ENCODE measurements at regions not wholly inside any gene's neighbourhood (a gene's known extent, or its start where the extent isn't known, plus 50 kb on each side); places are given as distances from the start of the nearest gene placed in this dataset.

DNA sequence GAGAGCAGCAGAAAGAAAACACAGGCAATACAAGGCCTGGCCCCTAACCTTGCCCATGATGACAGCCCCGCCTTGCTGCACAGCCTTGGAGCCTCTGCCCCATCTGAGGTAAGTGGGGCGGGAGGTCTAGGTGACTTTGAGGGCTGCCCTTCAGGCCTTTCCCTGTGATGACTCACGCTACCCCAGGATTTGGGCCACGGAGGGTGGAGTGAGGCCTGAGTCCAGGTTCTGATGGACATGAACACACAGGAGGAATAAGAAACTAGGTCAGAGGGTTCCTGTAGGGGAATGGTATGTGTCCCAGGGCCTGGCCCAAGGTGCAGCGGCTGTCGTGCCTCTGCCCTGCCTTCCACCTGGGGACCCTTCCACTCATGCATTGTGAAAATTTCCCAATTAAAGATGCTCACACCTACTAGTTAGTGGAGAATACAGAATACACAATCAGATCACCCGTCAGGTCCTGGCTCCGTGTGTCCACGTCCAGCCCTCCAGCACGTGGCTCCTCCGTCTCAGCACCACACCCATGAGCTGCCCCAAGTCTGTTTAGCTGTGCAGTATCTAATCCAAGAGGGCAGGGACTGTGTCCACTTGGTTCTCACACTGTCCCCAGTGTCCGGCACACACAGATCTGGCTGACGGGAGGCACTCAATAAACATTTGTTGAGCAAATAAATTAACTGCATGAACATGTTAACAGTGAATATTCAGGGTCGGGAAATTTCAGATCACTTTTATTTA lies 111.0 kb downstream of the CHST1 start:
- DNase-seq (ENCODE audit: low spot score) = no peak

DNA sequence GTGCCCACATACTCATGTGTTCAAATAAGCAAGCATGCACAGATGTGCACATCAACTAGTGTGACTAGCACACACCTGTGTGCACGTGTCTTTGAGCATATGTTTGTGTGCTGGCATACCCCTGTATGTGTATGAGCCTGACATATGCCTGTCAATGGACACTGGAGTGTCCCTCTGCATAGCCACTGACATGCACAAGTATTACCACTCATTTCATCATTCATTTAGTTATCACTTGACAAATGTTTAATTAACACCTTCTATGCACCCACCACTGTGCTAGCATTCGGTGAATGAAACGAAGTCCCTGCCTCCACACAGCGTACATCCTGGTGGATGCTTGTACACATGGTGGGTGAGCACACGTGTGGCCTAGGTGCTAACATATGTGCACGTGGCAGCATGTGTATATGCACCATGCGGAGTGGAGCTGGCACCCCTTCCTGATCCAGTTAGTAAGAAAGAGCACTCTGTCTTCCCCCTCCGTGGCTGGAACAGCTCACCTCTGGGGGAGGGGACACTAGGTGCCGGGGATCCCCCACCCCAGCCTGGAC lies 112.0 kb downstream of the CHST1 start:
- DNase-seq (ENCODE audit: low spot score) = no peak

- no peak for DNase-seq (ENCODE audit: low spot score)
Observed at GRCh38 chr11:45551191-45551713, 114.2 kb downstream of the CHST1 start.

GRCh38 chr11:45549257-45549656 lies 116.2 kb downstream of the CHST1 start:
- DNase-seq (ENCODE audit: low spot score) = no peak

- DNase-seq (ENCODE audit: low spot score) = no peak
Observed at GRCh38 chr11:45546366-45546765, 119.1 kb downstream of the CHST1 start.

- no peak for DNase-seq (ENCODE audit: low spot score)
Observed at GRCh38 chr11:45544826-45545225, 120.6 kb downstream of the CHST1 start.

GRCh38 chr11:45543808-45544422 lies 121.5 kb downstream of the CHST1 start:
- peak; percentile 15 for DNase-seq (ENCODE audit: low spot score)

- no peak for DNase-seq (ENCODE audit: low spot score)
Observed at GRCh38 chr11:45543081-45543480, 122.3 kb downstream of the CHST1 start.

GRCh38 chr11:45541693-45542434 lies 123.6 kb downstream of the CHST1 start:
- DNase-seq (ENCODE audit: low spot score) = no peak

- DNase-seq (ENCODE audit: low spot score) = no peak
Observed at GRCh38 chr11:45538939-45539338, 126.5 kb downstream of the CHST1 start.

GRCh38 chr11:45538363-45538762 lies 127.1 kb downstream of the CHST1 start:
- no peak for DNase-seq (ENCODE audit: low spot score)

- DNase-seq (ENCODE audit: low spot score) = no peak
Observed at GRCh38 chr11:45537614-45538013, 127.8 kb downstream of the CHST1 start.

- DNase-seq (ENCODE audit: low spot score) = no peak
Observed at GRCh38 chr11:45535033-45535432, 130.4 kb downstream of the CHST1 start.

GRCh38 chr11:45534132-45534531 lies 131.3 kb downstream of the CHST1 start:
- DNase-seq (ENCODE audit: low spot score) = no peak

DNA sequence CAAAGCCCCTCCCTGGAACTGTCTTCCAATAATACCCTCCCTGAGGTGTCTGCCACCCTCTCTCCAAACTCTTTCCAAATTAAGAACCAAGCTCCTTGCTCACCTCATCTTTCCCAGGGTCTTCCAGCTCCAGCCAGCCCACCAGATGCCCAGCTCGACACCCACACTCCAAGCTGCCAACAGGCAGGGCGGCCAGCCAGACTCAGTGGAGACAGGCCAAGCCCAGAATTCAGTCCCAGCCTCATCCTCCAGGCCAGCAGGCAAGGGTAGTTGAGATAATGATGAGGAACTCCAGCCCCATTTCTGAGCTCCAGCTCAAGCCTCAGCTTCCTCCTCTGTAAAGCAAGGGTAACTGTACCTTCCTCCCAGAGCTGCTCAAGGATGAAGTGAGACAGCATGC lies 132.9 kb downstream of the CHST1 start:
- no peak for DNase-seq (ENCODE audit: low spot score)

GRCh38 chr11:45530776-45531175 lies 134.6 kb downstream of the CHST1 start:
- DNase-seq (ENCODE audit: low spot score) = no peak

DNA sequence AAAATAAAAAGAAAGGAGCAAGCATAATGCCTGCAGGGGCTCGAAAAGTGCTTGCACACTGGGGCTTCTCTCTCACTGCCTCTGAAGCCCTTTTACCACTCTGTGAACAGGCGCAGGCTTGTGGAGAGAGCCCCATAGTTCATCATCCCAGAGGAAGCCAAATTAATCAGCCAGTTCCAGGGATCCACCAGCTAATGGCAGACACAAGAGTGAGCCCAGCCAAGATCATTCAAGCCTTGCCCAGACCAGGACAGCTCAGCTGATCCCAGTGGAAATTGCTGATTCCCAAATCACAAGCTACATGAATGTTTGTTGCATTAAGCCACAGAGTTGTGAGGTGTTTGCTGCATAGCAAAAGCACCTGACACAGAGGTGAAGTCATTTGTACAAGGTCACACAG lies 135.3 kb downstream of the CHST1 start:
- no peak for DNase-seq (ENCODE audit: low spot score)

- DNase-seq (ENCODE audit: low spot score) = no peak
Observed at GRCh38 chr11:45528435-45528834, 137.0 kb downstream of the CHST1 start.

- no peak for DNase-seq (ENCODE audit: low spot score)
Observed at GRCh38 chr11:45527898-45528297, 137.5 kb downstream of the CHST1 start.

GRCh38 chr11:45525393-45525792 lies 140.0 kb downstream of the CHST1 start:
- no peak for DNase-seq (ENCODE audit: low spot score)

GRCh38 chr11:45523760-45524159 lies 141.7 kb downstream of the CHST1 start:
- no peak for DNase-seq (ENCODE audit: low spot score)

GRCh38 chr11:45518833-45519535 lies 146.4 kb downstream of the CHST1 start:
- DNase-seq (ENCODE audit: low spot score) = no peak

Data from NAMALWA (cell line).